ENCODE measurements at regions not wholly inside any gene's neighbourhood (a gene's known extent, or its start where the extent isn't known, plus 50 kb on each side); places are given as distances from the start of the nearest gene placed in this dataset.

DNA sequence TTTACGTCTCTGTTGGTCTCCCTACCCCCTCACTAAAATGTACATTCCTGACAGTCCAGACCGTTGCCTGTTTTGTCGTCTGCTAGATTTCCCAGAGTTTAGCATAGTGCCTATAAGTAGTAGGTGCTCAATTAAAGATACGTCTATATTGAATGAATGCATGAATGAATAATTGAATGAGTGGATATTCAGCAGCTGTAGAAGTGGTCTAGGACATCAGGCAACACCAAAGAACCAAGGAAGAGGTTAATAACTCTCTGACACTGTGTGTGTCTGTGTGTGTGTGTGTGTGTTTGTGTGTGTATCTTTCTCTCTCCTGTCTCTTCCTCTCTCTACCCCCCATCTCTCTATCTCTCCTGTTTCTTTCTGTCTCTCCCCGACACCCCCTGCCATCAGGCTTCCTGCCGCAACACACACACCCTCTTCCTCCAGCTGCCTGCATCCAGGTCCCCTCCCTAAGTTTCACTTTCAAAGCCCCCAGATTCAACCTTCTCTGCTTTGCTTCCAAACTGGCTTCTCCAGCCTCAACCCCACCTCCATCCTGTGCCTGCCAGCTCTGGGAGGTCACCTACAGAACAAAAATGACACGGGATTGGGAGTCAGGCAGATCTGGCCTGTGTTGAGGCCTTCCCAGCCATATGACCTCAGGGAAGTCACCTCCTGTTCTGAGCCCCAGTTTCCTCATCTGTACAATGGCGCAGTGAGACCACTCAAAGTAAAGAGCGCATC lies 119.9 kb upstream of the NCOR2 start:
- no peak for DNase-seq (ENCODE audit: low read depth)

DNA sequence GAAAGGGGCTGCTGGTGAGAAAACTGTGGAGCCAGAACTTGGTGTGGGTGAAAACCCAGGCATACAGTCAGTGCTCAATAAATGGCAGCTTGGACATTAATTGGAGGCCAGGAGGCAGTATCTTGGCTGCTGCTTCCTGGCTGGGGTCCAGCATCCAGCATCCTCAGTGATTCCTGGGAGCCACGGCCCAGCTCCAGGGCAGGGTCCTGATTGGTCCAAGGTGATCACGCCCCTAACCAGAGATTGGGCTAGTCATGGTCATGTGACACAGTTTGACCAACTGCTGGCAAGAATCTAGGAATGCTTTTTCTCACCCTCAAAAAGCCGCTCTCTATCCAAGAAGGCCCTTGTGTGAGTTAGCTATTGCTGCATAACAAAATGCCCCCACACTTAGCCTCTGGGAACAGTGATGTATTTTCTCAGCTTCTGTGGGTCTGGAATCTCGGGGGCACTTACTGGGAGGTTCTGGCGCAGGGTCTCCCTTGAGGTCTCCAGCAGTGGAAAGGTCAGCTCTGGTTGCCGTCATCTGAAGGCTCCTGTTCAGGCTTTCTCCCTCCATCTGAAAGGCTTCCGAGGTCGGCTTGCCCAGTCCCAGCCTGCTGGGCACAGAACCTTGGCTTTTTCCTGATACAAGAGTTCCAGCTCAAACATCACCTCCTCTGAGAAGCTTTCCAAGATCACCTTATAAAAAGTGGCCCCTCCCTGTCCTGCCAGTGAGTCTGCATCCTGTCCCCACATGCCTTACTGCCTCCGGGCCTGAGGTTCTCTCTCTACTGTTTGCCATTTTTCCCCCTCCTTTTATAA lies 119.2 kb upstream of the NCOR2 start:
- DNase-seq (ENCODE audit: low read depth) = no peak

DNA sequence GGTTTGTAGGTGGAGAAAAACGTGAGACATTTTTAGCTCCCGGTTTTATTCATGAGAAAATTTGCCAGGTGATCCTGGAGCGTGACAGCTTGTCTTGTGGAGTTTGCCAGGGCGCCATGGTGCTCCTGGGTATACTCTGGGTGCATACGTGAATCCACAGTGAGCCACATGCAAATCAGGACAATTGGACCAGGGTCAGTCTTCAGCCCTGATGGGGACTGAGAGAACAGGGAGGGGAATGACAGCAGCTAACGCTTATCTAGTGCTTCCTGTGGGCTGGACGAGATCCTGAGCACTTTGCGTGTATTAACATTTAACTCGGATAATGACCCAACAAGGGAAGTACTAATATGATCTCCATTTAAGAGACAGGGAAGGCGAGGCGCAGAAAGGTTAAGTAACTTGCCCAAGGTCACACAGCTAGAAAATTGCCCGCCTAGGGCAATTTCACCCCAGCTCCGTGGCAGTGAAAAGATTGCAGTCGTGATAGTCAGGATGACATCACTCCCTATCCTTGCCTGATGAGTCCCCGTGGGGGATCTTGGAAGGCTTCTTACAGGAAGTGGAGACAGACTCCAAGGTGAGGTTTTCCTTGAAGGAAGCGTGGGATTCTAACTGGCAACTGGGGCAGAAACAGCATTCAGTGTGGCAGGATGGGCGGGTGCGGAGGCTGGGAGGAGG lies 118.4 kb upstream of the NCOR2 start:
- peak; percentile 63 for DNase-seq (ENCODE audit: low read depth)

GRCh38 chr12:124684971-124685688 lies 117.7 kb upstream of the NCOR2 start:
- peak; percentile 43 for DNase-seq (ENCODE audit: low read depth)

DNA sequence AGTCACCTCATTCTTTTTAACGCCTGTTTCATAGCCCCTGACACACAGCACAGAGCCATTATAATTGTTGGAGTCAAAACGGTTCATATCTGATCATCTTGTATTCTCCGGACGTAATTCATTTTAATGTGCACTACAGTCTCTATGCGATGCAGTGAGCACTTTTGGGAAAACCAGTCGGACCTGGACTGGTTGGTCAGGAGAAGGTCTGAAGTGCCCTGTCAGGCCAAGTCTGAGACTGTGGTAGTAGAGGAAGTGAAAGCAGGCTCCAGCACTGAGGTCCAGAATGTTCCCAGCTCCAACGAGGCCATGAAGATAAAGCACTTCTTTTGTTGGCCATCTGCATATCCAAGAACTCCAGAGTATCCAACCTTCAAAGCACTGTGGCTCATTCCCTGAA lies 117.1 kb upstream of the NCOR2 start:
- no peak for DNase-seq (ENCODE audit: low read depth)

GRCh38 chr12:124683152-124684124 lies 116.0 kb upstream of the NCOR2 start:
- no peak for DNase-seq (ENCODE audit: low read depth)

DNA sequence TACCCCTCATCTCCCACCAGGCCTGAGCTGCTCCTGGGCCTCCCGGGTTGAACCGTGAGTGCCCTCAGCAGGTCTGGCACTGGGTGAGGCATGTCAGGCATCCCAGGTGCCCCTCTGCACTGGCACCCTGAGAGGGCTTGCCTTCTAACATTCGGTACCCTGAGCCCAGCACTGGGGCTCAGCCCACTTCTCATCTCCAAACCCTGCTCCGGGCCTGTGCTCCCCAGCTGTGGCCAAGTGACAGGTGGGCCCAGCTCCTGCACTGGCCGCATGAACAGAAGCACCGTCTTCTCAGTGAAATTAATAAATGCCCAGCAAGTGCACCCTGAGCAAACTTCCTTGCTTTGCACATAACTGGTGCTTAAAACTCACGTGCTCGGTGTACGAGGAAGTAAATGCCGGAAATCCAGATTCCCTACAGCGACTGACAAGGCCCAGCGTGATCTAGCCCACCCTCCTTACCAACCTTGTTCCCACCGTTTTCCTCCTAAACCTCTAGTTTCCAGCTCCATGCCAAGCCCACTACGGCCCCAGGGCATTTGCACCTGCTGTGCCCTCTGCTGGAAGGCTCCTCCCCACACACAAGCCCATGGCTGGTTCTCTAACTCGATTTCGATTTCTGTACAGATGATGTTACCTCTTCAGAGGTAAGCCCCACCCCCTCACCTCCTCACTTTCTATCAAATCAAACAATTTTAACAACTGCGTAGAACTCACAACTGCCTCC lies 115.2 kb upstream of the NCOR2 start:
- DNase-seq (ENCODE audit: low read depth) = no peak

GRCh38 chr12:124681779-124682391 lies 114.5 kb upstream of the NCOR2 start:
- DNase-seq (ENCODE audit: low read depth) = peak; percentile 52

- peak; percentile 97 for DNase-seq (ENCODE audit: low read depth)
These were observed 113.7 kb upstream of the NCOR2 start for GRCh38 chr12:124680863-124681778.

GRCh38 chr12:124679533-124680371 lies 112.3 kb upstream of the NCOR2 start:
- no peak for DNase-seq (ENCODE audit: low read depth)

- no peak for DNase-seq (ENCODE audit: low read depth)
These were observed 111.6 kb upstream of the NCOR2 start for GRCh38 chr12:124679047-124679446.

GRCh38 chr12:124678421-124678893 lies 111.0 kb upstream of the NCOR2 start:
- DNase-seq (ENCODE audit: low read depth) = peak; percentile 73

DNA sequence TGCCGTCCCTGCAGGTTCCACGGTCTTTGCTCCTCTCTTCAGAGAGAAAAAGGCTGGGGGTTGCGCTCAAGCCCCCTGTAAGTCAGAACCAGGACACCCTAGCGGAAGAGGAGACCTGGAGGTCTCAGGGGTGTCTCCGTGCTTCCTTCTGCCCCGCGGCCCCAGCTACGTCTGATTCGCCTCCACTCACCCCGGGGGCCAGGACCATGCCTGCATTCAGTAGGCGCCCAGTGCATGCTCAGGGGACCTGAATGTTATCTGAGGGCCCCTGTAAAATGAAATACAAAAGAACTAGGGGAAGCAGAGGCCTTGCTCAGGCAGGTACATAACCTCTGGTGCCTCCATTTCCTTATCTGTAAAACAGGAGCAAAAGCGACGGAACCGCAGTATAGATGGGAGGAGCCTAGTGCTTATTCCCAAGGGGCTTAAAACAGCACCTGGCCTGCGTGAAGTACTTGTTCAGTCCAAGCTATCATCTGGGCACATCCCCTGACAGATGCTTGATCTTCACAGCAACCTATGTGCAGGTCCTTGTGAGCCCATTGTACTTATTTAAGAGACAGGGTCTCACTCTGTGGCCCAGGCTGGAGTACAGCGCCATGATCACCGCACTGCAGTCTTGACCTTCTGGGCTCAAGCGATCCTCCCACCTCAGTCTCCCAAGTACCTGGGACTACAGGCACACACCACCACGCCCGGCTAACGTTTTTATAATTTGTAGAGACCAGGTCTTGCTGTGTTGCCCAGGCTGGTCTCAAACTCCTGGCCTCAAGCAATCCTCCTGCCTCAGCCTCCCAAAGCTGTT lies 110.3 kb upstream of the NCOR2 start:
- DNase-seq (ENCODE audit: low read depth) = no peak

GRCh38 chr12:124676714-124677462 lies 109.5 kb upstream of the NCOR2 start:
- no peak for DNase-seq (ENCODE audit: low read depth)

DNA sequence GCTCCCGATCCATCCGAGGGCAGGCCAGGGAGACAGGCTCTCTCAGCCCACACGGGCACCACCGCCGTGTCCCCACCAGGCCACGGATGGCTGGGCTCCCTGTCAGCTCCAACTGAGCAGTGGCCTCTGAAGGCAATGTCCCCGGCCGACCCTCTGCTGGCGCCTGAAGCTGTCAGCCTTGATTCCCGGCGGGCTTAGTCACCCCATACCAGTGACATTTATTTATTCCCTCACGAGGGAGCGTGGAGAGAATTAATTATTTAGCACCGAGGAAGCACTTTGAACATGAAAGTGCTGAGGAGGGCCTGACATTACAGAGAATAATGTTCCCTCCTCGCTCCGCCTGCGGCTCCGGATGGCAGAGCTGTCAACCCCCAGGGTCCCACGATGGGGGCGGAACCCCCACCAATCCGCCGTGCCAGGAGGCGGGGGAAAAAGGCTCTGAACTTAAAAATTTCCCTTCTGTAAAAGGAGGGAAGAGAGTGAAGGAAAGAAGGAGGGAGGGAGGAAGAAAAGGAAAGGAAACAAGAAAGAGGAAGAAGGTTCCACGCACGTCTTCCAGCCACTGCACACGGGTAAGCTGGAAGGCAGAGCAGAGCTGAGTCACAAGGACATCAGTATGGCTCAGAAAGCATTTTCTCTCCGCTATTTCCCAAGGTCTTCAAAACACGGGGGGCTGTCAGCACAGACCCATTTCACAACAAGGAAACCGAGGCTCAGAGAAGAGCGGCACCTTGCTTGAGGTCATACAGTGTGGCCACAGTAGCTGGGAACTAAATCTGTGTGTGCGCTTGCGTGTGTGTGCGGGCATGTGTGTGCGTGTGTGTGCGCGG lies 108.7 kb upstream of the NCOR2 start:
- peak; percentile 75 for DNase-seq (ENCODE audit: low read depth)
